Stimulated activated CD4-positive, alpha-beta T cell treated with anti-CD3 and anti-CD28 coated beads, TNF-alpha, amount 100 ng/mL, for 1 hour (primary cell): ENCODE measurements at regions not wholly inside any gene's neighbourhood (a gene's known extent, or its start where the extent isn't known, plus 50 kb on each side); places are given as distances from the start of the nearest gene placed in this dataset.

Experiments
- DNase-seq, 3 donors: peaks; one replicate each; pipeline ENCODE4 v3.0.0-alpha.2; 2020; ENCODE audit warnings: low read depth in 3 of 3, low spot score in 1 of 3

DNA sequence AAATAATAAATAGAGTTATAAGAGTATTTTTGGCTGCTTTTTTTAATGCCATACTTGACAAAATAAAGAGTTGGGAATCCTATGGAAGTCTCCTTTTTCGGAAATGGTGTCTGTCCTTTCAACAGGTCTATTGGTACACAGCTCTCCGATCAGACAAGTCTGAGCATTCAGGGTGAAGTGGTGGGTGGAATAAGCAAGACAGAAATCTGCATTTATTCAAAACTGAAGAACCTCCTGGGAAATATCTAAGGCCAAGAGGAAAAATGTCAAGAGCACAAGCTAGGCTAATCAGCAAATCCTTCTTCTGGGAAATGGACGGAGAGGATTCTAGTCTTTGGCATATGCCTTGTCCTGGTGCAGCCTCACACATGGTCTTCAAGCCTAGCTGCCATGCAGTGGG lies 309.0 kb downstream of the CENPC start:
- DNase-seq, result no peak

DNA sequence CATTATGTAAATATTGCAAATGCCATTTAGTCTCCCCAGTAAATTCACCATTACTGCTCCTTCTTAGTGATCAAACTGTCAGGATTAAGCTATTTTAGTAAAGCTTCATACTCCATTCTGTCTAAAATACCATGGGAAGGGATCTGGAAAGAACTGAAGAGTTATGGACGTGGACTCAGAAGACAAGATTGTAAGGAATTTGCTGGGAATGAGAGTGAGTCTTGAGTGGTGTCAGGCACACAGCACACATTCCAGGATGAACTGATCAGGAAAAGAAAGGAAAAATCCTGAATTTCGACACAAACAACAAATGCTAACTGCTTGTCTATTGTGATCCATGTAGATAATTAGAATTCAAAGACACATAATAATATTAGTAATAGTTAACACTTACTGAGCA lies 311.0 kb downstream of the CENPC start:
- DNase-seq, result no peak

DNA sequence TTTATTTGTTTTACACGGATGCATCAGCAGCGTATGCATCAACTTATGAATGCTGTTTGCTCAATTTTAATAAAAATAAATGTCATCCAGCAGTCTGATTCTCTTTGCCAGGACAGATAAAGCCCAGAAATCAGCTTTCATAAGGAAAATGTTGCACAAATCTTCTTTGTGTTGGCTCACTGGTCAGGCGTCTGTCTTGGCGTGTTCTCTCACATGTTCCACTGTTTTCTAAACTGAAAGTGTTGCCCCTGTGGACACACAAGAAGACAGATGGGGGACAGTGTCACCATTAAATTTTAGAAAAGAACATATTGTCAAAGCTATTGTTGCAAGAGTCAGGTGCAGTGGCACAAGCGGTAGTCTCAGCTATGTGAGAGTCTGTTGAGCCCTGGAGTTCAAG lies 316.2 kb downstream of the CENPC start:
- no peak for DNase-seq

DNA sequence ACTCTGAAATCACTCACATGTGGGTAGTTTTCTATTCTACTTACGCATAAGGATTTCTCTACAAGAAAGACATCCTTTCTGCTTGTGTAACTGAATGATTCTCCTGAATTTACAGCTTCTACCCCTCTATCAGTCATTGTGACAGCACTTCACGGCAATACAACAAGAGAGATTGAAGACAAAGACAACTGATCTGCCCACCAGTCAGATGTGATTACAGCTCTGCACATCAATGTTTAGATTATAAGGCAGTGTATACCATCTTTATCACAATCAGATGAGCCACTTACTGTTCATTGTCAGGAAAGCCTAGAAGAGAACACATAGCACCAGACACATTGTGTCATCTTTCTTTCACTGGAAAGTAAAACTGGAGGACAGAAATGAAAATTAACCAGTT lies 324.4 kb downstream of the CENPC start:
- no peak for DNase-seq

DNA sequence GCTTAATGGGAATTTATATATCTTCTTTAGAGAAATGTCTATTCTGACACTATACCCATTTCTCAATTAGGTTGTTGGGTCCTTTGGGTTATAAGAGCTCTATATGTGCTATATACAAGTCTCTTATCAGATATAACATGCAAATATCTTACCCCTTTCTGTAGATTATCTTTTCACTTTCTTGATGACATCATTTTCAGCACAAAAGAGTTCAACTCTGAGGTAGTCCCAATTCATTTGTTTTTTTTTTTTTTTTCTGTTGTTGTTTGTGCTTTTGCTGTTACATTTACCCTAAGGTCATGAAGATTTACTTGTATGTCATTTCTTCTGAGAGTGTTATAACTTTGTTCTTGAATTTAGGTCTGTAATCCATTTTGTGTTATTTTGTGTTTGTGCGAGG lies 326.4 kb downstream of the CENPC start:
- no peak for DNase-seq

DNA sequence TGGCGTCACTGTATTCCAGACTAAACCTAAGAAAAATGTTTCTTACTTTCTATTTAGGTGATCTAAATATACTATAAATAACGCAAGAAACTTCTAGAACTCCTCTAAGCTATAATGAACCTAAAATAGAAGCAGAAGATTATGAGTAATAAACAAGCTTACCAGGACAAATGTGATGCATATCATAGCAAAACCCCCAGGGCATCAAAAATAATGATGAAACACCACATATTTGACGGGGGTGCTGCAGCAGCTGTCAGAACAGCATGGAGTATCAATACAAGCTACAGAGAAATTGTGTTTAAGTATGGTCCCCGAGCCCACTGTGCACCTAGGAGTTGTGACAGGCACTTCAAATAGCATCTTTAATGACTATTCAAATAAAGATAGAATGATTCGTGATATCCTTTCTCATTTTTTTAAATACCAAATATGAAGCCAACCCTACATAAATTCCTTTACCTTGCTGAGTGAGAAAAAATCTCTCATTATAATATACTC lies 337.3 kb downstream of the CENPC start:
- no peak for DNase-seq

DNA sequence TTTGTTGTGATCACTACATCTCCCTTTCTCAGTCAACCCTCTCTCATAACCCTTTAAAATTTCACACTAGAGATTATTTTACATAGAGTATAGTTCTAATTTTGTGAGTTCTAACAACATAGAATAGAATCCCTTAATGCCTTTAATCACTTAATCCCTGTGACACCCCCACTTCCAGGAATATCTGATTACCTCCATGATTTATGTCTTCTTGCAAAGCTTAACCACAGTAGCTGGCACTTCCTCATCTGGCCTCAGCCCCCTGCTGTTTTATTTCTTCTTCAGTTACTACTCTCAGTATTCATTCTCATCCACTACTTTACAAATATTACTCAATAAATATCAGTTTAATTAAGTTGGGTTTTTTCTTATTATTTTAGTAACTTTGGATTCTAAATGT lies 340.9 kb downstream of the CENPC start:
- no peak for DNase-seq

DNA sequence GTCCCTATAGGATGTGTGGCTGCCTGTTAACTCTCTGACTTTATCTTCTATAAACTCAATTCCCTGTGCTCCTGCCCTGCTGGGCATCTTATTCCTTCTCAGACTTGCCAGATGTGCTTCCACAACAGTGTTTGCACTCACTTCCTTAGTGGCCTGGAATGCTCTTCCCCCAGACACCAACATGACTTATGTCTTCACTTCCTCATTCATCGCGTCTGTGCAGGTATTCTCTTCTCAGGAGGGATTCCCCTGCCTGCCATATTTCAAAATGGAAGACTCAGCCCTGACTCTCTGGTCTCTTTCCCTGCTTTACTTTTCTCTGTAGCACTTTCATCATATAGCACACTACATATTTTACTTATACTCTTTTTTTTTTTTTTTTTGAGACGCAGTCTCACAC lies 344.0 kb downstream of the CENPC start:
- no peak for DNase-seq

DNA sequence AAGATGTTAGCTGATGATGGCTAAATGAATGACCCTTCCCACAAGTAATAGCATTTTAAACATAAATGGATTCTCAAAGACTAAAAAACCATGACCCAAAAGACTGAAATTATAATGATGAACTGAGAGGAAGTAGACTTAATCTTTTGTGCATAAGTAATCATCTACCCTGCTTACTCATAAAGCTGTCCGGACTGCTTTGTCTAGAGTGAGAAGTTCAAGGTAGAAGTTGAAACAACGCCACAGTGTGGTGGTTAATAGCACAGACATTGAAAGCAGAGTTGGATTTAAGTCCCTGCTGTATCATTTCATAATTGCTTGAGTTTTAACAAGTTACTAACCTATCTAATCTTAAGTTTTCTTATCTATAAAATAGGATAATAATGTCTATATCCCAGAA lies 346.6 kb downstream of the CENPC start:
- DNase-seq, result no peak

DNA sequence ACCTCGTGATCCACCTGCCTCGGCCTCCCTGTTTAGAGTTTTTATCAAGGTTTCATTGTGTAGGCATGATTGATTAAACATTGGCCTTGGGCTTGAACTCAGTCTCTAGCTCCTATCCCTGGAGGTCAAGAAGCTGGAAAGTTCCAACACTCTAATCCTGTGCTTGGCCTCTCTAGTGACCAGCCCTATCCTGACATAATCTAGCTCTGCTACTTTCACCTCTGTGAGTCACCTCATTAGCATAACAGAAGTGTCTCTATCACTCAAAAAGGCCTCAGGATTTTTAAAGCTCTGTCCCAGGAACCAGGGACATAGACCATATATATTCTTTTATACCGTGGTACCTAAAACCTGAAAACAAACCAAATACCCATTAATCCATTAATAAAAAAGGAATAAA lies 377.5 kb downstream of the CENPC start:
- DNase-seq, result no peak

DNA sequence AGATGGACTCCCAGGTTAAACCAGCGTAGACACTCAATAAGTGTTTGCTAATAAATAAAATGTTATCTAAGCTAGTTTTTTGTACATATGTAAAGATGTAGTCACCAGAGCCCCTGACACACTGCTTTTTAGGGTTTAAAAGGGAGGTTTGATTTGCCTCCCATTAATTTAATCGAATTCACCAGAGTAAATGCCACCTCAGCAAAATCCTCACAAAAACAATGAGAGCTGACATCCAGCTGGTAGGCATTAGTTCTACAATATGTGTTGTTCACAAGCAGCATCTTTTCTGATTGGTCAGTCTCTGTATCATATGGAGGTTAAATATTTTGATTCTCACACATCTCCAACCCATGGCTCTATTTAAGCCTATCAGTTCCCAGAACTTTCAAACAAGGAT lies 382.6 kb downstream of the CENPC start:
- no peak for DNase-seq

DNA sequence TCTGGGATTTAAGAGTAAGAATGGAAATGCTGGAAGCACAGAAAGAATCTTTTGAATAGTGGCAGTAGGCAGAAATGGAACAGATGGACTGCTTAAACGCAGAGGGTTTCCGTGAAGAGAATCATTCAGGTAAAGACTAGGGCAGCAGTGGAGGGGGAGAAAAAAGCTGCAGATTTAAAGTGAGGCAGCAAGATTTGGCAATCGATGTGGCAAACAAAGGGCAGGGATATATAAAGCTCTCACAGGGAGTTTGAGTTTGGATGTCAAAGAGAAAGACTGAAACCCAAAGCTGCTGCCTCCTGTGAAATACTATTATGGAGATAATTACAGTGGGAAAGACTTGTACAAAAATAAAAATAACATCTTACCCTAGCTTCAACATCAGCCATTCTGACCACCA lies 384.0 kb downstream of the CENPC start:
- no peak for DNase-seq

DNA sequence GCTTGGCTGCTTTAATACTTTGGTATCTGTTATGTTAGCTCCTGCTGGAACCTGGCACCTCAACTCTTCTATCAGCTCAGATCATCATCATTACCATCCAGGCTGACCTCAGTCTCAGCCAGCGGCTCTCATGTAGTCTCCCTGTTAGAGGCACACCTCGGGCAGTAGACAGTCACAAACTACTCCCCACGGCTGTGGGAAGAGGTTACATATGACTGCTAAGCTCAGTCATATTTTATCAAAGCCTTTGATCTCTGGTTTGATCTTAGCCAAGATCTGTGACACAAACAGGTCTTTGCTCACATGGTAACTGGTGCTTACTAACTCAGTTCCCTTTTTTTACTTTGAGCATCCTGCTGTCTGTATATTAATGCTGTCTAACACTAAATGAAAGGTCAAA lies 384.9 kb downstream of the CENPC start:
- DNase-seq, result no peak

DNA sequence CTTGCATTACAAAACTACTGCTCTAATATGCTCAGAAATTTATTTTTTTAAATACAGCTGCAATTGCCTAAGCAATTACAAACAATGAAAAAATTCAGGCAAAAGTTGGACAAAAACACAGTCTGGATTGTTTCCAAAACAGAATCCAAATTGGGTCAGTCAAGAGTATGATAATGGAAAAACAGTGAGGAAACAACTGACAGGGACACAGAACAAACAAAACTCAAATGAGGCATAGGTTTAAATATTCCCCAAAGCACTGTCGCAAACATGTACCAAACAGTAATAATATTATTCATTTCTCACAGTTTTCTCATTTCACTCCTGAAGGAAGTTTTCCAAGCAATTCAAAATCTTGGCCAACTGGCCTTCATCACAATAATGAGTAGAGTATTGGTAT lies 386.6 kb downstream of the CENPC start:
- no peak for DNase-seq

DNA sequence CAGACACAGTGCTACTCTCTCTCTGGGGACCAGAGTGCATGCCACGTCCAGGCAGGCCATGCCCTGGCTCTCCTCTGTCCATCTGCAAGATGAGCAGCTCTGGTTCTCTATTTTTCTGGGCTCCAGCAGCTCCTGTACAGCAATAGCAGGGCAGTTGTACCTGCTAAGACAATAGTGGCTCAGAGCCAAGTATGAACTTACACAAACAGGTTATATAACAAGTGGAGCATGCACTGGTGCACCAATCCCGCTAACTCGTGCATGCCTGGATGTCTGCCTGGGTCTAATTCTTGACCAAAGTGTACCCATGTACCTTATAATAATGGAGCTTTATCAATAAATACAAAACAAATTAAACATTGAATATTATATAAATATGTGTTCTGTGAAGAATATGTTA lies 392.3 kb downstream of the CENPC start:
- DNase-seq, result no peak

DNA sequence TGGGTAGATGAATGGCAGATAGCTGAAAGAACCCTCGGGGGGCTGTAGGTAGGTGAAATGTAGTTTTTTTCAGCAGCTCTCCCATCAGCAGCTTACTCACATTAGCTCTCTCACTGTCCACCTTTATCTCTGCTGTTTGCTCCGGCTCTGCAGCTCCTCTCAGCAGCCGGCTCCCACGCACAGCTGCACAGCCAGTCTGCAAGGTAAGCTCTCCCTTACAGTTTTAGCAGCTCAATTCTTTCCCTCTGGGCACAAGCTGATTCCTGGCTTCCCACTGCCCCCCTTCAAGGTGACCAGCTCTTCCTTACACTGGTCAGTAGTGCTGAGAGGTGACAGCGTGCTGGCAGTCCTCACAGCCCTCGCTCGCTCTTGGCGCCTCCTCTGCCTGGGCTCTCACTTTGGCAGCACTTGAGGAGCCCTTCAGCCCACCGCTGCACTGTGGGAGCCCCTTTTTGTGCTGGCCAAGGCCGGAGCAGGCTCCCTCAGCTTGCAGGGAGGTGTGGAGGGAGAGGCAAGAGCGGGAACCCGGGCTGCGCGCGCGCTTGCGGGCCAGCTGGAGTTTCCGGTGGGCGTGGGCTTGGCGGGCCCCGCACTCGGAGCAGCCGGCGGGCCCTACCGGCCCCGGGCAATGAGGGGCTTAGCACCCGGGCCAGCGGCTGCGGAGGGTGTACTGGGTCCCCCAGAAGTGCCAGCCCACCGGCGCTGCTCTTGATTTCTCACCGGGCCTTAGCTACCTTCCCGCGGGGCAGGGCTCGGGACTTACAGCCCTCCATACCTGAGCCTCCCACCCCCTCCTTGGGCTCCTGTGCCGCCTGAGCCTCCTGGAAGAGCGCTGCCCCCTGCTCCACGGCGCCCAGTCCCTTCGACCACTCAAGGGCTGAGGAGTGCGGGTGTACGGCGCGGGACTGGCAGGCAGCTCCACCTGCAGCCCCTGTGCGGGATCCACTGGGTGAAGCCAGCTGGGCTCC lies 393.6 kb downstream of the CENPC start:
- DNase-seq, result no peak

DNA sequence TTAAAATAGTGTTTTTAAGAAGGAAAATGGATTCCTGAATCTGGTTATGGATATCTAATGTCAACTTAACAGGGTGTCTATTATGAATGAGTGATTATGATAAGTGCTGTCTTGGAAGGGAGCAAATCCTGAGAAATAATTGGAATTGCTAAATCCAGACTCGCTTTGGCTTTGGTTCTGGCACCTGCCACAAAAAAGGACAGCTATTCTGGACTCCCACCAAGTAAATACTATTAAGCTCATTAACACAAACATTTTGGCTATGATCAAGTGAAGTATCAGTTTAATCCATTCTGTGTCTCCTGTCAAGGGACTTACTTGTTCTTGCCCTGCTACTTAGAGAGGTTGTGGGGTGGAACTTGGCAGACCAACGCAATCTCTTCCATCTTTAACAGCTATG lies 403.7 kb downstream of the CENPC start:
- DNase-seq, result no peak

DNA sequence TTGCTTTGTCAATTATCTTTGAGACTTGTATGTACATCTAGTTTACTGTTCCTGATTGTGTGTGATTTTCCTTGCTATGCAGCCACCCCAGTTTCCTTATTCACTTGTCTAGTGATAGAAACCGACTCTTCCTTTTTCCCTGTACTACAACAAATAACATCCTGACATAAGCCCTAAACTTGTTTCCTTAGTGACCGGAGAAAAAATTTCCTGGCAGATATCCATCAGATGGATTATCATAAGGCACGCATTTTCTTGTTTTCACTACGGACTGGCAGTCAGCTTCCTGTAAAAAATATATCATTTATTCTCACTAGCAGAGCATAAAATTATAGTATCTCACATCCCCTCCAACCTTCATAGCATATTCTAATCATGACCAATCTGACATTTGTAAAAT lies 410.7 kb downstream of the CENPC start:
- no peak for DNase-seq

DNA sequence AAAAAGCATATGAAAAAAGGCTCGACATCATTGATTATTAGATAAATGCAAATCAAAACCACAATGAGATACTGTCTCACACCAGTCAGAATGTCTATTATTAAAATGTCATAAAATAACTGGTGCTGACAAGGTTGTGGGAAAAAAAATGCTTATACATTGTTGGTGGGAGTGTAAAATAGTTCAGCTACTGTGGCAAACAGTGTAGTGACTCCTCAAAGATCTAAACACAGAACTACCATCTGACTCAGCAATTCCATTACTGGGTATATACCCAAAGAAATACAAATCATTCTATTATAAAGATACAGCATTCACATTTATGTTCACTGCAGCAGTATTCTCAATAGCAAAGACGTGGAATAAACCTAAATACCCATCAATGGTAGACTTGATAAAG lies 412.1 kb downstream of the CENPC start:
- no peak for DNase-seq

DNA sequence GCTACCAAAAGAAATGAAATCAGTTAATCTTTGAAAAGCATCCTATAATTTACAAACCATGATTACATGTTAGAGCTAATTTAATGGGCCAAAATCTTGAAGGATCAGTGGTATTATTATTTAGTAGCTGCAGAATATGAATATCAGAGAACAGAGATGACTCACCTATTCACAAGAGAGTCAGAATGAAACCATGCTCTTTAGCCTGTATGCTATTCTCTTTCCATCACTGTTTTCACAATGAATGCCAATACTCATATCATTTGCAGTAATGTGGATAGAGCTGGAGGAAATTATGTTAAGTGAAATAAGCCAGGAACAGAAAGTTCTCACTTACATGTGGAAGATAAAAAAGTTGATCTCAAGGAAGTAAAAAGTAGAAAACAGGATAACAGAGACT lies 414.1 kb downstream of the CENPC start:
- no peak for DNase-seq

DNA sequence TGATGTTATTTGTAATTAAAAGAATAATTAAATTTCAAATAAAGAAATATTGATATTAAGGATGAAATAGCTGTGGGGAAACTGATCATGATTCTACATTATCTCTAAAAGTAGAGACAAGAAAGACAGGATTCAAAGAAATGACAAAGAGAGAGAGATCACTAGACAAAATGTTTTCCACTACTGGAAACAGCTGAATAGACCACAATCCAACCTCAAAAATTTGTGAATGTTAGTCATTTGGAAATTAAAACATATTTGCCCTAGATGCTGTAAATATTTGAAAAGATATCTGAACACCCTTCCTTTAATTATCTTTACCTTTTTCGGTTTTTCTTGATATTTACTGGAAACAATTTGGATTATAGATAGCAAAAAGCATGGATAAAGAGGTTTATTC lies 414.9 kb downstream of the CENPC start:
- DNase-seq, result no peak

DNA sequence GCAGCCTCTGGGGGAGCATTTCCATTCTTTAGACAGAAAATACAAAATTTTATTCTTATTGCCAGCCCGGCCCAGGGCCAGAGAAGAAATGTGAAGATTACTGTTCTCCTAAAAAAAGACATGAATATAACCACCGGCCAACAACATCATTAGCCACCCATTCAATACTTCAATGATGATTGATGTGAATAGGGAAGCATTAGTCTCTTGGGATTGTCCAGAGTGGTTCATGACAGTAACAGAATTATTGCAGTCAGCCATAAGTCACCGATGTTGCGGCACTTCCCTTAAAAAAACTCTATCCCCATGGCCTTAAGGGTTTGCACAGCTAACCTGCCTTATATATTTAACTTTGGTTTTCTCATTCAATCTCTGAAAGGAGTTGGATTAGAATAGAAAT lies 418.7 kb downstream of the CENPC start:
- no peak for DNase-seq
